ENCODE measurements at regions not wholly inside any gene's neighbourhood (a gene's known extent, or its start where the extent isn't known, plus 50 kb on each side); places are given as distances from the start of the nearest gene placed in this dataset.
"Not testable (repeated sequence)": the region's sequence is repeated elsewhere in the genome, so short reads cannot be mapped to it uniquely, and the experiment has no call there.

DNA sequence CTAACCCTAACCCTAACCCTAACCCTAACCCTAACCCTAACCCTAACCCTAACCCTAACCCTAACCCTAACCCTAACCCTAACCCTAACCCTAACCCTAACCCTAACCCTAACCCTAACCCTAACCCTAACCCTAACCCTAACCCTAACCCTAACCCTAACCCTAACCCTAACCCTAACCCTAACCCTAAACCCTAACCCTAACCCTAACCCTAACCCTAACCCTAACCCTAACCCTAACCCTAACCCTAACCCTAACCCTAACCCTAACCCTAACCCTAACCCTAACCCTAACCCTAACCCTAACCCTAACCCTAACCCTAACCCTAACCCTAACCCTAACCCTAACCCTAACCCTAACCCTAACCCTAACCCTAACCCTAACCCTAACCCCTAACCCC is 80.6 kb upstream of the PLEKHG4B start:
- H3K36me3 ChIP-seq; H3K9me3 ChIP-seq (replicated peaks in 1 of 11); H3K4me2 ChIP-seq: not testable (repeated sequence)

DNA sequence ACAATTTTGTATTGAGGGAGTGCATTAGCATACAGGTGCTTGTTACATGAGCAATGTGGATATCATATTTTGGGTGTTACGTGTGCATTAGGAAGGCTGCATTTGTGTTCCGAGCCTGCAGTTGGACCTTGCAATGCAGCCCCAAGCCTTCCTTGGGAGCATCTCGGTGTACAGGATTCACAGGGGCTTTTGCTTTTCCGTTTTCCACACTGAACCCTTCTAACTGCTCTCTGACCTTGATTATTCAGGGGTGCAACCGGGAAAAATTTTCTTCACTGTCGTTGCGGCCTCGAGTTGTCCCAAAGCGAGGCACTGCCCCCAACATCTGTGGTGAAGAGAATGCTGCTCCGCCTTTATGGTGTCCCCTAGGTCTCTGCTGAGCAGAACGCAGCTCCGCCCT is 80.1 kb upstream of the PLEKHG4B start:
- H3K27ac ChIP-seq: no peak overlapping the region
- no peaks in the 10 kb centered on the region for H3K36me3 ChIP-seq
- no peaks in the 10 kb centered on the region for H4K20me1 ChIP-seq
- H3K4me2 ChIP-seq: no peak overlapping the region
- peaks cover 0 to 5% (median 4%) of the 10 kb centered on the region in 11 experiments; a peak in 10 of 22 replicates for H3K9me3 ChIP-seq (replicated peaks in 1 of 11)
- H3K4me3 ChIP-seq: no peak overlapping the region
- H3K27me3 ChIP-seq: no peaks in the 10 kb centered on the region; a peak in 1 of 22 replicates
- TF ChIP-seq Cebpa-rat (IDR thresholded peaks at IDR 0.05): no peak
- H3K4me1 ChIP-seq: no peaks in the 10 kb centered on the region
- no peak overlapping the region for H3K9ac ChIP-seq

More for the DNA sequence above, 80.6 kb upstream of the PLEKHG4B start:
- not testable (repeated sequence) for H3K4me1 ChIP-seq, H4K20me1 ChIP-seq, H3K27me3 ChIP-seq, H3K27ac ChIP-seq, H3K4me3 ChIP-seq, H3K9ac ChIP-seq

DNA sequence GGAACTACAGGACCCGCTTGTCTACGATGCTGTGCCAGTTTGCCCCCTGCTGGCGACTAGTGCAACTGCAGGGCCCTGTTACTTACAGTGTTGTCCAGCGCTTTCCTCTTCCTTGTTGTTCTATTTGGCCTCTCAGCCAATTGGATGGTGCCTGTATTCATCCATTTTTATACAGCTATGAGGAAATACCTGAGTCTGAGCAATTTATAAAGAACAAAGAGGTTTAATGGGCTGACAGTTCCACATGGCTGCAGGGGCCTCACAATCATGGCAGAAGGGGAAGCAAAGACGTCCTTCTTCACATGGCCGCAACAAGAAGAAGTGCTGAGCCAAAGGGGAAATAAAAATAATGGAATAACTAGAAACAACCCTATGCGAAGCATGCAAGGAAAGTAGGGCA is 78.7 kb upstream of the PLEKHG4B start:
- no peaks in the 10 kb centered on the region for H3K36me3 ChIP-seq
- no peak overlapping the region for H3K4me2 ChIP-seq
- no peak overlapping the region for H3K9ac ChIP-seq
- H3K4me3 ChIP-seq: no peak overlapping the region
- no peak overlapping the region for H3K27ac ChIP-seq
- H4K20me1 ChIP-seq: no peaks in the 10 kb centered on the region
- H3K27me3 ChIP-seq: no peaks in the 10 kb centered on the region; a peak in 1 of 22 replicates
- no peak for TF ChIP-seq Cebpa-rat (IDR thresholded peaks at IDR 0.05)
- no peaks in the 10 kb centered on the region for H3K4me1 ChIP-seq
- peaks cover 0 to 5% (median 4%) of the 10 kb centered on the region in 11 experiments; a peak in 10 of 22 replicates for H3K9me3 ChIP-seq (replicated peaks in 1 of 11)

DNA sequence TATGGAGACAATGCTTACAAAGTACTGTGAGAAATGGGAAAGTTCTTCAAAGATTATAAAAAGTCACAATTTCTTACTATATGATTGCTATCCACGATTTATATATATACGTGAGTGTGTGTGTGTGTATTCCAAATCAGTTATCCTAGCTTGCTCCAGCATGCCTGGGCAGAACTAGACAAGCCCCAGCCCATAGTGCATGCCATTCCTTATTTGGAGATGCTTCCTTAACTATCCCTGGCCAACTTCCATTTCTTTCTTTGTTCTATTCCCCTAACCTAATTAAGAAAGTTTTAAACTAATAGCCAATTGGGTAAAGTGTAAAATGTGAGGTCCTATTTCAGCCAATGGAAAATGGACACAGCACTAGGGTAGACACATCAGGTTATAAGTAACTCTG is 77.3 kb upstream of the PLEKHG4B start:
- not testable (repeated sequence) for H3K27me3 ChIP-seq; H3K4me1 ChIP-seq; H3K36me3 ChIP-seq; H3K4me3 ChIP-seq; H3K9me3 ChIP-seq (replicated peaks in 1 of 11); H3K4me2 ChIP-seq; H3K9ac ChIP-seq; H4K20me1 ChIP-seq; H3K27ac ChIP-seq

DNA sequence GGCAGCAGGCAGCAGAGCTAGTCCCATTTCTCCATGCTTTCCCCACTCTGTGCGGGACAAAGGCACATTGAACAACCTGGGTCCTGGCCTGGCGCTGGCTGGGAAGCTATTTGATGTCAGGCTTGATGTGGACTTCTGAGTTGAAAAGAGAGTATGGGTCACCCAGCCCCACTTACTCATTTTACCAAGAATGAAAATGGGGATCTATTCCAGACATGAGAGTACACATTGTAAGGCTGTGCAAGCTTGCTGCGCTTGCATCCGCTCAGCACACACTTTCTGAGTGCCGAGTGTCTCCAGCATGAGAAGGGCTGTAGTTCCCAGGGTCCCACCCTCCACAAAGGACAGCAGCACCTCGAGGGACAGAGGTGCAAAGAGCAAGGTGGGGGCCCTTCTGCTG is 71.7 kb upstream of the PLEKHG4B start:
- H3K9ac ChIP-seq, H3K4me2 ChIP-seq: not testable (repeated sequence)

DNA sequence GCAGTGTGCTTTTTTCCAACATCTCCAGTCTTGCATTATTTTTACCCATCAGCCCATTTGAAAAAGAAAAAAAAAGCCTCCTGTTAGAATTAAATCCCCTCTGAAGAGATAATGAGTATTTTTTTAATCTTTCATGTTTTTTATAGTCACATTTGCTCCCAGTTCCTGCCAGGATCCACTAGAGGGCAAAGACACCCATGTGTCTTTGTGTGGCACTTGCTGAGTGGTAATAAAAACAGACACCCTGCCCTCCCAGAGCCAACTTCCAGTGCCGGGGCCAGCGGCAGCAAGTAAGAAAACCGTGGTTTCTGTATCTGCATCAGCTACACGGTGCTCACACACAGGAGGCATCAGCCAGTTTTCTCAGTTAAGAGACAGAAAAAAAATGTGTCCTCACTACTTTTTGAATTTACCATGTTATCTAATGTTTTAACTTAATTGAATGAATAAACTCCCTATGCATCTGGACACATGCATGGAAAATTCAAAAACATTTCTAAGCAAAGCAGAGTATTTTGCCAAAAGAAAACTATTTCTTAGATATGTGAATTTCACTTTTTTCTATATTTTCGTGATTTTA is 70.2 kb upstream of the PLEKHG4B start:
- H3K4me2 ChIP-seq: peak overlapping the region in 4 of 11 experiments; percentile 14 to 40 (median 23); a peak in 4 of 22 replicates

More for the DNA sequence above, 71.7 kb upstream of the PLEKHG4B start:
- not testable (repeated sequence) for H4K20me1 ChIP-seq; H3K27ac ChIP-seq; H3K36me3 ChIP-seq; H3K4me3 ChIP-seq; H3K27me3 ChIP-seq; H3K9me3 ChIP-seq (replicated peaks in 1 of 11)
- peaks cover 0 to 14% (median 8%) of the 10 kb centered on the region in 10 experiments; a peak in 10 of 20 replicates for H3K4me1 ChIP-seq

DNA sequence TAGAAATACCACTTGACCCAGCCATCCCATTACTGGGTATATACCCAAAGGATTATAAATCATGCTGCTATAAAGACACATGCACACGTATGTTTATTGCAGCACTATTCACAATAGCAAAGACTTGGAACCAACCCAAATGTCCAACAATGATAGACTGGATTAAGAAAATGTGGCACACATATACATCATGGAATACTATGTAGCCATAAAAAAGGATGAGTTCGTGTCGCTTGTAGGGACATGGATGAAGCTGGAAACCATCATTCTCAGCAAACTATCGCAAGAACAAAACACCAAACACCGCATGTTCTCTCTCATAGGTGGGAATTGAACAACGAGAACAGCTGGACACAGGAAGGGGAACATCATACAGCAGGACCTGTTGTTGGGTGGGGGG is 68.1 kb upstream of the PLEKHG4B start:
- H3K4me2 ChIP-seq, H3K27ac ChIP-seq, H4K20me1 ChIP-seq, H3K36me3 ChIP-seq, H3K27me3 ChIP-seq, H3K9ac ChIP-seq, H3K4me3 ChIP-seq: not testable (repeated sequence)
- H3K4me1 ChIP-seq: peaks cover 0 to 14% (median 8%) of the 10 kb centered on the region in 10 experiments; a peak in 10 of 20 replicates
- H3K9me3 ChIP-seq (replicated peaks in 1 of 11): peaks cover 14 to 21% (median 19%) of the 10 kb centered on the region in 11 experiments

More for the DNA sequence above, 70.2 kb upstream of the PLEKHG4B start:
- Histone ChIP-seq H3K36me3 (no peaks in the 10 kb centered on the region), H3K27me3 (no peaks in the 10 kb centered on the region), H3K4me3 (no peak overlapping the region), H3K9ac (no peak overlapping the region), H3K27ac (no peak overlapping the region), H3K4me1 (peaks cover 0 to 14% (median 8%) of the 10 kb centered on the region in 10 experiments; a peak in 10 of 20 replicates), H4K20me1 (no peaks in the 10 kb centered on the region), H3K9me3 (replicated peaks in 1 of 11) (no peaks in the 10 kb centered on the region)
- TF ChIP-seq Cebpa-rat (IDR thresholded peaks at IDR 0.05): no peak

DNA sequence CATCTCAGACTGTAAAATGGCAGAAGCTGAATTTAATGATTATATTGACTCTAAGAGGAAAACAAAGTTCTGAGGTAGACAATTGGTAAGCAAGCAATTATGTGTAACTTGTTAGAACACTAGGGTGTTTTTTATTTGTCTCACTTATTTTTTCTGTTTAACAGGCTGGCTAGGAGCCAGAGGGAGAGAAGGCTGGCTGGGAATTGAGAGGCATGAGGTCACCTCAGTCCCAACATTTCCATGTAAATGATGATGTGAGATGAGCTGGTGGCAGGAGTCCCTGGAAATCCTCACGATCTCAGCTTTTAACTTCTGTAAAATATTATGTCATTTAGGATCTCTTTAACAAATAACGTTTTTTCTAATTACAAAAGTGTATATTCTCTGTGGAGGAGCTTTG is 66.9 kb upstream of the PLEKHG4B start:
- not testable (repeated sequence) for H3K9ac ChIP-seq, H3K27me3 ChIP-seq, H4K20me1 ChIP-seq, H3K27ac ChIP-seq, H3K4me2 ChIP-seq, H3K36me3 ChIP-seq, H3K4me3 ChIP-seq
- Histone ChIP-seq H3K9me3 (replicated peaks in 1 of 11) (peaks cover 18 to 28% (median 23%) of the 10 kb centered on the region in 11 experiments), H3K4me1 (peaks cover 0 to 18% (median 10%) of the 10 kb centered on the region in 10 experiments; a peak in 11 of 20 replicates)

DNA sequence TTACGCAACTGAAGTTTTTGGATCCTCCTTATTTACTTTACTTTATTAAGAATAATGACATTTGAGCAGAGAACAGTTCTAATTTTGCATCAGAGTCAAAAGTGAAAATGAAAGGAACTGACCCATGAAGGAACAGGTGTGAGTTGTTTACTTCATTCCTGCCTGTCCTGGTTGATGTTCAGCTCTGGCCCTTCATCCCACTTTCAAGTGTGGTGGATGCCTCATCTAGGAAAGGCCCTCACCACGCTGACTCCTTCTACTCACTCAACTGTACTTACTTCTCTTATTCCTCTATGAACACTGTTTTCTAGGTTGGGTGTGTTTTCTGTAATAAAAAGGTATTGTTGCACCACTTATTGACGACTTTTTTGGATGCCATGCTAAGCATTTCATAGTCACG is 61.8 kb upstream of the PLEKHG4B start:
- H3K4me3 ChIP-seq: no peak overlapping the region
- H3K27ac ChIP-seq: no peak overlapping the region
- peaks cover 18 to 28% (median 23%) of the 10 kb centered on the region in 11 experiments for H3K9me3 ChIP-seq (replicated peaks in 1 of 11)
- H3K4me2 ChIP-seq: peak overlapping the region in 4 of 11 experiments; percentile 7 to 37 (median 23); a peak in 3 of 22 replicates
- no peak overlapping the region for H3K9ac ChIP-seq
- TF ChIP-seq Cebpa-rat (IDR thresholded peaks at IDR 0.05): no peak
- H4K20me1 ChIP-seq: no peaks in the 10 kb centered on the region
- H3K36me3 ChIP-seq: no peaks in the 10 kb centered on the region
- no peaks in the 10 kb centered on the region for H3K27me3 ChIP-seq
- peaks cover 0 to 8% (median 0%) of the 10 kb centered on the region in 10 experiments; a peak in 4 of 20 replicates for H3K4me1 ChIP-seq

DNA sequence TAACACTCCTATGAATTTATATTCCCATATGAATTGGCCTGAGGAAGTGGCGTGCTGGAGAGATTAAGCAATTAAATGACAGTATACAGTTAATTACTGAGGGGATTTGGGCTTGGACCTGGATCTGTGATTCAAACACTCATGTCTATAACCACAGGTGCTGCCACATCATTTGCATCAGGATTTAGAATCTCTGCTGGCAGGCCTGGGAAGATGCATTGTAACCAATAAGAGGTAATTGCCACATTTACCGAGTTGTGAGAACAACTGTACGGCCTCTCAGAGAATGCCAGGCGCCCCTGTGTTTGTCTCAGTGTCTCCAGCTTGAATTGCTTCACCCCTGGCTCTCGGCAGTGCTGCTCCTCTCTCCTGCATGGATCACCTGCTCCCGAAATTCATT is 61.4 kb upstream of the PLEKHG4B start:
- H3K36me3 ChIP-seq, H3K27ac ChIP-seq, H3K4me3 ChIP-seq, H4K20me1 ChIP-seq, H3K4me1 ChIP-seq, H3K9ac ChIP-seq, H3K27me3 ChIP-seq: not testable (repeated sequence)
- H3K9me3 ChIP-seq (replicated peaks in 1 of 11): peaks cover 18 to 28% (median 23%) of the 10 kb centered on the region in 11 experiments
- peak overlapping the region in 2 of 11 experiments; percentile 7 to 18; a peak in 1 of 22 replicates for H3K4me2 ChIP-seq
